ENCODE measurements at regions not wholly inside any gene's neighbourhood (a gene's known extent, or its start where the extent isn't known, plus 50 kb on each side); places are given as distances from the start of the nearest gene placed in this dataset.

GRCh38 chr21:18468790-18469189 is 65.2 kb upstream of the TMPRSS15 start:
- TF ChIP-seq EZH2phosphoT487 (IDR thresholded peaks at IDR 0.05; ENCODE audit: insufficient read depth, low read depth) = no peak
- TF ChIP-seq EZH2 (IDR thresholded peaks at IDR 0.05; ENCODE audit: insufficient read depth, poor library complexity, severe bottlenecking) = no peak
